Endodermal cell (in vitro differentiated cells): ENCODE measurements at regions not wholly inside any gene's neighbourhood (a gene's known extent, or its start where the extent isn't known, plus 50 kb on each side); places are given as distances from the start of the nearest gene placed in this dataset.

Source experiments
- DNase-seq: peaks from one replicate; pipeline ENCODE4 v3.0.0-alpha.2; 2017
- H3K27ac ChIP-seq: 2 replicates; pipeline ENCODE4 v1.5.1; 2013; ENCODE audit warnings: mild to moderate bottlenecking, low read depth, low read length, moderate library complexity
- H3K27me3 ChIP-seq: 2 replicates; pipeline ENCODE4 v1.6.1; 2013; ENCODE audit warnings: mild to moderate bottlenecking, low read length, moderate library complexity; ENCODE audit not compliant: insufficient read depth, control insufficient read depth, poor library complexity, severe bottlenecking
- H3K36me3 ChIP-seq: 2 replicates; pipeline ENCODE4 v1.7.0; 2013; ENCODE audit warnings: mild to moderate bottlenecking, low read length, moderate library complexity; ENCODE audit not compliant: control insufficient read depth, insufficient read depth
- H3K4me1 ChIP-seq: one replicate; pipeline ENCODE4 v1.7.0; 2013; ENCODE audit warnings: low read length; ENCODE audit not compliant: control insufficient read depth, insufficient read depth
- H3K4me3 ChIP-seq: 2 replicates; pipeline ENCODE4 v1.5.1; 2013; ENCODE audit warnings: mild to moderate bottlenecking, low read length, moderate library complexity
- H3K9ac ChIP-seq: 2 replicates; pipeline ENCODE4 v1.6.1; 2013; ENCODE audit warnings: mild to moderate bottlenecking, low read length, moderate library complexity; ENCODE audit not compliant: poor library complexity, severe bottlenecking; ENCODE audit errors: extremely low read depth
- H3K9me3 ChIP-seq: 2 replicates; pipeline ENCODE4 v1.6.1; 2013; ENCODE audit warnings: mild to moderate bottlenecking, low read length, moderate library complexity; ENCODE audit not compliant: control insufficient read depth
- H3K27ac Mint-ChIP-seq: 2 replicates; pipeline ENCODE4 v1.8.0; 2020; ENCODE audit warnings: mixed read lengths
- H3K27me3 Mint-ChIP-seq: 2 replicates; pipeline ENCODE4 v1.8.0; 2021; ENCODE audit warnings: mild to moderate bottlenecking, mixed read lengths; ENCODE audit not compliant: insufficient read depth
- H3K36me3 Mint-ChIP-seq: 2 replicates; pipeline ENCODE4 v1.8.0; 2020; ENCODE audit warnings: low read depth, mixed read lengths
- H3K4me1 Mint-ChIP-seq: 2 replicates; pipeline ENCODE4 v1.8.0; 2020; ENCODE audit warnings: mixed read lengths
- H3K4me3 Mint-ChIP-seq: 2 replicates; pipeline ENCODE4 v1.8.0; 2020; ENCODE audit warnings: mild to moderate bottlenecking, moderate library complexity, mixed read lengths
- H3K9me3 Mint-ChIP-seq: 2 replicates; pipeline ENCODE4 v1.8.0; 2020; ENCODE audit warnings: mild to moderate bottlenecking, mixed read lengths
- CTCF ChIP-seq: fragments of 200-600 bp; sonication (generic); conservative IDR thresholded peaks from 2 replicates; pipeline ENCODE4 v1.5.0; 2021; ENCODE audit warnings: antibody characterized with exemption, mild to moderate bottlenecking
- WGBS, 2 experiments: methylation state at CpG; one replicate each; pipeline versions ENCODE4 v1.1.5 to v1.1.7; 2013; ENCODE audit warnings: missing lambda C conversion rate in 2 of 2, mixed read lengths in 1 of 2; ENCODE audit not compliant: insufficient coverage in 1 of 2, insufficient read length in 1 of 2; 5-methylcytosine and 5-hydroxymethylcytosine counted together

- no peaks in the 10 kb centered on the region for H3K4me1 ChIP-seq
- Mint-ChIP-seq H3K4me3 (no peak overlapping the region), H3K27ac (no peak overlapping the region), H3K36me3 (no peaks in the 10 kb centered on the region), H3K9me3 (no peaks in the 10 kb centered on the region), H3K27me3 (no peaks in the 10 kb centered on the region), H3K4me1 (no peaks in the 10 kb centered on the region)
- no peaks in the 10 kb centered on the region for H3K27me3 ChIP-seq
- no peak overlapping the region for H3K4me3 ChIP-seq
- no peaks in the 10 kb centered on the region for H3K9me3 ChIP-seq
- no peaks in the 10 kb centered on the region for H3K36me3 ChIP-seq
- peak; percentile 71 for TF ChIP-seq CTCF
- no peak overlapping the region for H3K27ac ChIP-seq
- H3K9ac ChIP-seq = no peak overlapping the region
- WGBS, 2 experiments = 80% methylated on average over 1 of the region's 1 CpG
- DNase-seq = no peak
Measured at GRCh38 chr4:178633263-178633662, 1191.0 kb upstream of the AGA start.

GRCh38 chr4:178664621-178665020 is 1222.4 kb upstream of the AGA start:
- WGBS, 2 experiments = 100% methylated on average over 1 of the region's 1 CpG; no CpG with 5 or more reads in 1 of the 2 experiments
- Histone ChIP-seq H3K4me3 (no peak overlapping the region), H3K9me3 (no peaks in the 10 kb centered on the region), H3K4me1 (no peaks in the 10 kb centered on the region), H3K9ac (no peak overlapping the region), H3K27me3 (no peaks in the 10 kb centered on the region), H3K27ac (no peak overlapping the region), H3K36me3 (no peaks in the 10 kb centered on the region)
- Mint-ChIP-seq H3K27ac (no peak overlapping the region), H3K36me3 (no peaks in the 10 kb centered on the region), H3K27me3 (no peaks in the 10 kb centered on the region), H3K9me3 (no peaks in the 10 kb centered on the region), H3K4me3 (no peak overlapping the region), H3K4me1 (peaks cover 4% of the 10 kb centered on the region)
- TF ChIP-seq CTCF = no peak
- no peak for DNase-seq

- no peaks in the 10 kb centered on the region for H3K27me3 Mint-ChIP-seq
Measured at GRCh38 chr4:178665916-178666315, 1223.7 kb upstream of the AGA start.

More at GRCh38 chr4:178665916-178666315, 1223.7 kb upstream of the AGA start:
- Mint-ChIP-seq H3K4me1 (peaks cover 4% of the 10 kb centered on the region), H3K9me3 (no peaks in the 10 kb centered on the region), H3K4me3 (no peak overlapping the region), H3K36me3 (no peaks in the 10 kb centered on the region), H3K27ac (no peak overlapping the region)
- Histone ChIP-seq H3K27ac (no peak overlapping the region), H3K27me3 (no peaks in the 10 kb centered on the region), H3K4me3 (no peak overlapping the region), H3K4me1 (no peaks in the 10 kb centered on the region), H3K9me3 (no peaks in the 10 kb centered on the region), H3K36me3 (no peaks in the 10 kb centered on the region), H3K9ac (no peak overlapping the region)
- DNase-seq = no peak
- TF ChIP-seq CTCF = no peak
- 95% methylated on average over 4 of the region's 5 CpGs; no CpG with 5 or more reads in 1 of the 2 experiments for WGBS, 2 experiments
